ENCODE measurements at regions not wholly inside any gene's neighbourhood (a gene's known extent, or its start where the extent isn't known, plus 50 kb on each side); places are given as distances from the start of the nearest gene placed in this dataset.

DNA sequence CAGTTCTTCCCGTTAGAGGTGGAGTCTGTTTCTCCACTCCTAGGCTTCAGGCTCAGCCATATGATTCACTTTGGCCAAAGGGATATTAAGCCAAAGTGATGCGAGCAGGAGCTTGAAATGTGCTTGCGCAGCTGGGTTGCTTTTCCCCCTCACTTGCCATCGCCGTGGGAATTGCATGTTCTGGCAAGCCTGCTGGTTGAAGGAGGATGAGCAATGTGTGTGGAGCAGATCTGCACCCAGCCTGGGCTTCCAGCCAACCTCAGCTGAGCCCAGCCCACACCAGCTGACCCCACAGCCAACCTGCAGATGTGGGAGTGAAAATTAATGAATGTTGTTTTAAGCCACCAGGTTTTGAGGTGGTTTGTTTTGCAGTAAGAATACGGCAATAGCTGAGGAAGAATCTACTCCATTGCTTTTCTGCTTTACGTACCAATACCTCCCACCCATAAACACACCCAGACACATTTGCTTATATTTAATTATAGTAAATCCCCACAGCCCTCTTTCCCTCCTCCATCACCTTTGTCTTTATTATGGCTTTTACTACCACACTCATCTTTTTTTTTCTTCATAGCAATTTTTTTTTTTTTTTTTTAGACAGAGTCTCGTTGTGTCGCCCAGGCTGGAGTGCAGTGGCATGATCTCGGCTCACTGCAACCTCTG is 132.8 kb upstream of the FUNDC1 start:
- TF ChIP-seq, protein P1, sequence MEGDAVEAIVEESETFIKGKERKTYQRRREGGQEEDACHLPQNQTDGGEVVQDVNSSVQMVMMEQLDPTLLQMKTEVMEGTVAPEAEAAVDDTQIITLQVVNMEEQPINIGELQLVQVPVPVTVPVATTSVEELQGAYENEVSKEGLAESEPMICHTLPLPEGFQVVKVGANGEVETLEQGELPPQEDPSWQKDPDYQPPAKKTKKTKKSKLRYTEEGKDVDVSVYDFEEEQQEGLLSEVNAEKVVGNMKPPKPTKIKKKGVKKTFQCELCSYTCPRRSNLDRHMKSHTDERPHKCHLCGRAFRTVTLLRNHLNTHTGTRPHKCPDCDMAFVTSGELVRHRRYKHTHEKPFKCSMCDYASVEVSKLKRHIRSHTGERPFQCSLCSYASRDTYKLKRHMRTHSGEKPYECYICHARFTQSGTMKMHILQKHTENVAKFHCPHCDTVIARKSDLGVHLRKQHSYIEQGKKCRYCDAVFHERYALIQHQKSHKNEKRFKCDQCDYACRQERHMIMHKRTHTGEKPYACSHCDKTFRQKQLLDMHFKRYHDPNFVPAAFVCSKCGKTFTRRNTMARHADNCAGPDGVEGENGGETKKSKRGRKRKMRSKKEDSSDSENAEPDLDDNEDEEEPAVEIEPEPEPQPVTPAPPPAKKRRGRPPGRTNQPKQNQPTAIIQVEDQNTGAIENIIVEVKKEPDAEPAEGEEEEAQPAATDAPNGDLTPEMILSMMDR (conservative IDR thresholded peaks at IDR 0.05; ENCODE audit: low read depth, low read length), result no peak
- TF ChIP-seq POLR2A (IDR thresholded peaks at IDR 0.05; ENCODE audit: low read depth, low read length) (no peak), MXI1 (IDR thresholded peaks at IDR 0.05; ENCODE audit: borderline replicate concordance, low read depth, low read length) (no peak), NFE2L2 (IDR thresholded peaks at IDR 0.05; ENCODE audit: low read depth, low read length) (no peak), RCOR1 (IDR thresholded peaks at IDR 0.05; ENCODE audit: insufficient replicate concordance, low read length) (no peak), CEBPB (IDR thresholded peaks at IDR 0.05; ENCODE audit: low read depth, low read length) (no peak)

Data from IMR-90 (cell line).